AG08396 (cell line): ENCODE measurements at regions not wholly inside any gene's neighbourhood (a gene's known extent, or its start where the extent isn't known, plus 50 kb on each side); places are given as distances from the start of the nearest gene placed in this dataset.
"Not testable (repeated sequence)": the region's sequence is repeated elsewhere in the genome, so short reads cannot be mapped to it uniquely, and the experiment has no call there.

Experiments
- DNase-seq: peaks from one replicate; pipeline ENCODE4 v3.0.0; 2012; ENCODE audit warnings: low spot score, mixed read lengths

GRCh38 chr17:30686538-30687479, 137.7 kb downstream of the CRLF3 start:
- not testable (repeated sequence) for DNase-seq

DNA sequence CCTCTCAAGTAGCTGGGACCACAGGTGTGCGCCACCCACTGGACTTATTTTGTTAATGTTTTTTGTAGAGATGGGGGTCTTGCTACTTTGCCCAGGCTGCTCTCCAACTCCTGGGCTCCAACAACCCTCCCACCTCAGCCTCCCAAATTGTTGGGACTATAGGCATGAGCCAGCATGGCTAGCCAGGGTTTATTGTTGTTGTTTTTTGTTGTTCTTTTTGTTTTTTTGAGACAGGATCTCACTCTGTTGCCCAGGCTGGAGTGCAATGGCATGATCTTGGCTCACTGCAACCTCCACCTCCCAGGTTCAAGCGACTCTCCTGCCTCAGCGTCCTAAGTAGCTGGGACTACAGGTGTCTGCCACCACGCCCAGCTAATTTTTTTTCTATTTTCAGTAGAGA, 142.2 kb downstream of the CRLF3 start:
- DNase-seq: not testable (repeated sequence)

GRCh38 chr17:30680681-30681080, 143.8 kb downstream of the CRLF3 start:
- DNase-seq: not testable (repeated sequence)

GRCh38 chr17:30677550-30678249, 146.8 kb downstream of the CRLF3 start:
- no peak for DNase-seq

DNA sequence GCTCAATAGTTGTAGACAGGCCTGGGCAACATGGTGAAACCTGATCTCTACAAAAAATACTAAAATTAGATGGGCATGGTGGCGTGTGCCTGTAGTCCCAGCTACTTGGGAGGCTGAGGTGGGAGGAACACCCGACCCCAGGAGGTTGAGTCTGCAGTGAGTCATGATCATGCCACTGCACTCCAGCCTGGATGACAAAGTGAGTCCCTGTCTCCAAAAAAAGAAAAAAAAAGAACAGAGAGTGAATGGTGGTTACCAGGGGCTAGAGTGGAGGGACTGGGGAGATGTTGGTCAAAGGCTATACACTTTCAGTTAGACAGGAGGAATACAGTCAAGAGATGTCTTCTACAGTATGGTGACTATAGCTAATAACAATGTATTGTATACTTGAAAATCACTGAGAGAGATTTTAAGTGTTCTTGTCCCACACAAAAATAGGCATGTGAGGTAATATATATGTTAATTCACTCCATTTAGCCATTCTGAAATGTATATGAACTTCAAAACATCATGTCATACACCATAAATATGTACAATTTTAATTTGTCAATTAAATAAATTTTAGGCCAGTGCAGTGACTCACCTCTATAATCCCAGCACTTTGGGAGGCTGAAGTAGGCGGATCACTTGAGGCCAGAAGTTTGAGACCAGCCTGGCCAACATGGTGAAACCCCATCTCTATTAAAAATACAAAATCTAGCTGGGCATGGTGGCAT, 148.6 kb downstream of the CRLF3 start:
- DNase-seq: not testable (repeated sequence)

GRCh38 chr17:30669217-30669649, 155.3 kb downstream of the CRLF3 start:
- DNase-seq: not testable (repeated sequence)

GRCh38 chr17:30668360-30669181, 155.9 kb downstream of the CRLF3 start:
- not testable (repeated sequence) for DNase-seq

DNA sequence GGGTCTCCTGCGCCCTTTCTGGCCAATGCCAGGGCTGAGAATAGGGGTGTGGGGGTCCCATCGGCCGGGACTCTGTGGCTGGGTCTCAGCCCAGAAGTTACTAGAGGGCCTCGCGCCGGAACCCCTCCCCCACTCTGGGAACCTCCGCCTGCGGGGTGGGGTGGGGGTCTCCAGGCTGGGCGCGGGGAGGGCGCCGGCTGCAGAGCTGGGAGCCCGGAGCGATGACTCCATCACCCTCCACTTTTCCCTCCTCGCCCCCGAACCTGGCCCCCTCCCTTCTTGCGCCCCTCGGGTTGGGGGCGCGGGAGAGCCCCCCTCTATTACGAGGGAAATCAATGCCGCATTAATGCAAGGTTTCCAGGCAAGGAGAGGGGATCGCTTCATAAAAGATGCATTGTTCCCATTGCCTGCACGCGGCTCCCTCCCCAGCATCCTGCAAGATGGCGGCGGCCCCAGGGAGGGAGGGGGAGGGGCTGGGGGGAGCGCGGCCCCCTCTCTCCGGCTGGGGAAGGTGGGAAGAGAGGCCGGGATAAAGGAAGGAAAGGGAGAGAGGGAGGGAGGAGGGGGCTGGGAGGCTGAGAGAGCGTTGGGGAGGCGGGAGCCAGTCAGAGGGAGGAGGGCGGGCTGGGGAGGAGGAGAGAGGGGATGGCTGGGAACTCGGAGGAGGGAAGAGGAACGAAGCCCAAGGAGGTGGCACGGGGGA, 156.7 kb downstream of the CRLF3 start:
- not testable (repeated sequence) for DNase-seq

- DNase-seq: not testable (repeated sequence)
These were observed 157.4 kb downstream of the CRLF3 start for GRCh38 chr17:30666838-30667656.

DNA sequence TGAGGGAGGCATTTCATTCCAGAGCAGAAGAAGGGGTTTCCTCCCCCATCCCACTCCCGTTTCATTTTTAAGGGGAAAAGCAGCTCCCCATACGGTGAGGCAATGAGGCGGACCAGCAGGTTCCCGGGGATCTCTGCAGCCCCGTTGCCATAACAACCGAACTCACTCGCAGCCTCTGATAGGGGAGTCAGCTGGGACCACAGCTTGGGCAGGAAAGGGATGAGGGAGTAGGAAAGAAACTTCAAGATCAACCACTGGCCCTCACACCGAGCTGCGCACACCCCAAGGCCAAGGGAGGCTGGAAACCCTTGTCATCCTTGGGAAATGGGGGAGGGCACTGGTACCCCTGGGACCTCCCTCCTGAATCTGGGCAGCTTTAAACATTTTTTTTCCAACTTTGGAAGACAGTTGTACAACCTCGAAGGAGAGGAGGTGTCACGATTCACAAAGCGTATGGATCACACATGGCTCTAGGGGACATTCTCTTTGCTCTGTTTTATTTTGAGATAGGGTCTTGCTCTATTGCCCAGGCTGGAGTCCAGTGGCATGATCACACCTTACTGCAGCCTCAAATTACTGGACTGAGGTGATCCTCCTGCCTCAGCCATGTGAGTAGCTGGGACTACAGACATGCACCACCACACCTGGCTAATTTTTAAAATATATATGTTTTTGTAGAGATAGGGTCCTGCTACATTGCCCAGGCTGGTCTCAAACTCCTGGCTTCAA, 160.6 kb downstream of the CRLF3 start:
- not testable (repeated sequence) for DNase-seq

GRCh38 chr17:30657148-30657547, 167.3 kb downstream of the CRLF3 start:
- DNase-seq: not testable (repeated sequence)

DNA sequence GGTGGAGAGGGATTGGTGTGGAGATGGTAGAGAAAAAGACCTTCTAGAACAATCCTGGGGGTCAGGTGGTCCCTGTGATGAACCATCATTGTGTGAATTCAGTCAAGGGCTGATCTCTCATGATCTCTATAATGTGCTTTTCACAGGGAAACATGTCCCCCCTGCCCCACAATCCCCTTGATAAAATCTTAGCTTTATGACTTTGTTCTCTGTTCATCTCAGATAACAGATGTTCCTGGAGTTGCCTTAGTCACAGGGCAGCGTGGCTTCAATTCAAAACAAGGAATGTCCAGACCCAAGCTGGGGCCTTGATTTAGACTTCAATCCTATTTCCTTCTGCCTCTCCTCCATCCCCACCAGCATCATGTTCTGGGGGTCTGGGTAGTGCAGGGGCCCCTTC, 171.5 kb downstream of the CRLF3 start:
- not testable (repeated sequence) for DNase-seq

- DNase-seq: not testable (repeated sequence)
These were observed 172.9 kb downstream of the GOSR1 start for GRCh38 chr17:30650149-30650548.

- not testable (repeated sequence) for DNase-seq
These were observed 170.9 kb downstream of the GOSR1 start for GRCh38 chr17:30648015-30648620.

- not testable (repeated sequence) for DNase-seq
These were observed 168.7 kb downstream of the GOSR1 start for GRCh38 chr17:30645875-30646274.

GRCh38 chr17:30644713-30645112, 167.5 kb downstream of the GOSR1 start:
- not testable (repeated sequence) for DNase-seq

DNA sequence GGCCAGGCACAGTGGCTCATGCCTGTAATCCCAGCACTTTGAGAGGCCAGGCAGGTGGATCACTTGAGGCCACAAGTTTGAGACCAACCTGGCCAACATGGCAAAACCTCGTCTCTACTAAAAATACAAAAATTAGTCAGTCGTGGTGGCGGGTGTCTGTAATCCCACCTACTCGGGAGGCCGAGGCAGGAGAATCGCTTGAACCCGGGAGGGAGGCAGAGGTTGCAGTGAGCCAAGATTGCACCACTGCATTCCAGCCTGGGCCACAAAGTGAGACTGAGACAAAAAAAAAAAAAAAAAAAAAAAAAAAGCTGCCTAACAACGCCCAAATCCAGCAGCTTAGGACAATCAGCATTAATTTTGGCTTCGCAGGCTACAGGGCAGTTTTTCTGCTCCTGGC, 167.1 kb downstream of the GOSR1 start:
- DNase-seq: not testable (repeated sequence)

GRCh38 chr17:30641428-30641827, 164.2 kb downstream of the GOSR1 start:
- not testable (repeated sequence) for DNase-seq

DNA sequence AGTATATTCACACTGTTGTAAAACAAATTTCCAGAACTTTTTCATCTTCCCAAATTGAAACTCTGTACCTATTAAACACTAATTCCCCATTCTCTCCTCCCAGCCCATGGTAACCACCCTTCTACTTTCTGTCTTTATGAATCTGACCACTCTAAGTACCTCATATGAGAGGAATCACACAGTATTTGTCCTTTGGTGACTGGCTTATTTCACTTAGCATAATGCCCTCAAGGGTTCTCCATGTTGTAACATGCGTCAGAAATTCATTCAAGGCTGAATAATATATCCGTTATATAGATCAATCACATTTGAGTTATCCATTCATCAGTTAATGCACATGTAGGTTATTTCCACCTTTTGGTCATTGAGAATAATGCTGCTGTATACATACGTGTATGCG, 162.2 kb downstream of the GOSR1 start:
- not testable (repeated sequence) for DNase-seq
